Duodenal mucosa (tissue), 2 donors: ENCODE measurements at regions not wholly inside any gene's neighbourhood (a gene's known extent, or its start where the extent isn't known, plus 50 kb on each side); places are given as distances from the start of the nearest gene placed in this dataset.

Experiments used
- H3K27ac ChIP-seq: one replicate; pipeline ENCODE4 v1.7.0; 2013; ENCODE audit warnings: low read depth, low read length
- H3K27me3 ChIP-seq, 2 donors: one replicate each; pipeline ENCODE4 v1.7.0; 2013; ENCODE audit warnings: low read length in 2 of 2, control low read depth in 1 of 2; ENCODE audit not compliant: insufficient read depth in 2 of 2, control insufficient read depth in 1 of 2
- H3K36me3 ChIP-seq, 2 donors: one replicate each; pipeline ENCODE4 v1.7.0; 2013; ENCODE audit warnings: low read length in 2 of 2, control low read depth in 1 of 2; ENCODE audit not compliant: insufficient read depth in 2 of 2, control insufficient read depth in 1 of 2
- H3K4me1 ChIP-seq, 2 donors: one replicate each; pipeline ENCODE4 v1.7.0; 2013; ENCODE audit warnings: low read length in 2 of 2, control low read depth in 1 of 2; ENCODE audit not compliant: insufficient read depth in 2 of 2, control insufficient read depth in 1 of 2
- H3K4me3 ChIP-seq, 2 donors: one replicate each; pipeline ENCODE4 v1.7.0; 2013; ENCODE audit warnings: low read length in 2 of 2, low read depth in 1 of 2
- H3K9ac ChIP-seq, 2 donors: one replicate each; pipeline ENCODE4 v1.7.0; 2013; ENCODE audit warnings: low read length in 2 of 2, low read depth in 1 of 2
- H3K9me3 ChIP-seq, 2 donors: one replicate each; pipeline ENCODE4 v1.7.0; 2013; ENCODE audit warnings: low read length in 2 of 2, control low read depth in 1 of 2; ENCODE audit not compliant: control insufficient read depth in 1 of 2

DNA sequence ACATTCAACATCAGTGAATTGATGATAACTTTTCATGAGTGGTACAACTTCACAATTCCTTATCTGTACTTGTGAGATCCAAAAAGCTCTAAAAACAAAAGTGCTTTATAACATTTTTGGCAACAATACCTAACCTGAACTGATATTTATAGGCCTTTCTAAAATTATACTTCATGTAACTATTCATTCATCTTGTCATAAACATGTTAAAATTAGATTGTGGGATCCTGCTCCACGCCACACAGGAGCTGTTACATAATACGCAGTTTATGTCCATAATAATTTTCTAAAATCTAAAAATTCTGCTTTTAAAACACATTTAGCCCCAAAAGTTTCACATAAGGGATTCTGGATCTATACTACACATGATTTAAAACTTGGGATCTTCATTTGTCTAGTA, 908.5 kb upstream of the CHAC2 start:
- H3K4me1 ChIP-seq = no peaks in the 10 kb centered on the region
- H3K9ac ChIP-seq = no peak overlapping the region
- peaks cover 0 to 2% of the 10 kb centered on the region in 2 donors for H3K9me3 ChIP-seq
- no peak overlapping the region for H3K4me3 ChIP-seq
- H3K36me3 ChIP-seq = no peaks in the 10 kb centered on the region
- H3K27me3 ChIP-seq = no peaks in the 10 kb centered on the region
- H3K27ac ChIP-seq = no peak overlapping the region

- Histone ChIP-seq H3K9me3 (peaks cover 0 to 2% of the 10 kb centered on the region in 2 donors), H3K4me1 (no peaks in the 10 kb centered on the region)
Observed at GRCh38 chr2:52857722-52858121, 909.9 kb upstream of the CHAC2 start.

GRCh38 chr2:52852006-52852405, 915.6 kb upstream of the CHAC2 start:
- no peaks in the 10 kb centered on the region for H3K9me3 ChIP-seq
- no peaks in the 10 kb centered on the region for H3K4me1 ChIP-seq
- no peak overlapping the region for H3K27ac ChIP-seq

More at GRCh38 chr2:52857722-52858121, 909.9 kb upstream of the CHAC2 start:
- H3K9ac ChIP-seq = no peak overlapping the region
- H3K27ac ChIP-seq = no peak overlapping the region
- no peaks in the 10 kb centered on the region for H3K27me3 ChIP-seq
- H3K4me3 ChIP-seq = no peak overlapping the region
- H3K36me3 ChIP-seq = no peaks in the 10 kb centered on the region

DNA sequence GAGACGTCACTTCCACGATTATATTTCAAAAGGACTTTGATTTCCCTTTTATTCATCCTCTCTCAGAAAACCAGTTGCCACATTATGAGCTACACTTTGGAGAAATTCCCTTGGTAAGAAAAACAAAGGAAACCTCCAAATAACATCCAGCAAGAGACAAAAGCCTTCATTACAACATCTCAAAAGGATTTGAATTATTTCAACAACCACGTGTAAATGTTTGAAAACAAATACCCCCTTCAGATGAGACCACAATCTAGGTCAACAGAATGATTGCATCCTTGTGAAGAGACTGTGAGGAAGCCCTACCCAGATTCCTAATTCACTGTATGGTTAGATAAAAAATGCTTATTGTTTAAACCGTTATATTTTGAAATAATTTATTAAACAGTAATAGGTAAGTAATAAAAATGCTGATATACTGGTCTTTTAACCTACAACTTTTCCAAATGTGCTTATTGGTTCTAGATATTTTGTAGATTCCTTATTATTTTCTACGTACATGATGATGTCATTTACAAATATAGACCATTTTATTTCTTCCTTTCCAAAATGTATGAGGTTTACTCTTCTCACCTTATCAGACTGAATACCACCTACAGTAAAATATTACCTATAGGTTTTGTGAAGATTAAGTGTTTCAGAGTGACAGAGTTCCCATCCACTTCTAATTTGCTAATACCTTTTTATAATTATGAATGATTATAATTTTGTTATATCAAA, 922.7 kb upstream of the CHAC2 start:
- H3K36me3 ChIP-seq = no peaks in the 10 kb centered on the region
- H3K9me3 ChIP-seq = no peaks in the 10 kb centered on the region
- H3K4me3 ChIP-seq = no peak overlapping the region
- no peaks in the 10 kb centered on the region for H3K4me1 ChIP-seq
- H3K9ac ChIP-seq = no peak overlapping the region
- H3K27ac ChIP-seq = no peak overlapping the region
- no peaks in the 10 kb centered on the region for H3K27me3 ChIP-seq

More at GRCh38 chr2:52852006-52852405, 915.6 kb upstream of the CHAC2 start:
- Histone ChIP-seq H3K9ac (no peak overlapping the region), H3K36me3 (no peaks in the 10 kb centered on the region), H3K4me3 (no peak overlapping the region), H3K27me3 (no peaks in the 10 kb centered on the region)

DNA sequence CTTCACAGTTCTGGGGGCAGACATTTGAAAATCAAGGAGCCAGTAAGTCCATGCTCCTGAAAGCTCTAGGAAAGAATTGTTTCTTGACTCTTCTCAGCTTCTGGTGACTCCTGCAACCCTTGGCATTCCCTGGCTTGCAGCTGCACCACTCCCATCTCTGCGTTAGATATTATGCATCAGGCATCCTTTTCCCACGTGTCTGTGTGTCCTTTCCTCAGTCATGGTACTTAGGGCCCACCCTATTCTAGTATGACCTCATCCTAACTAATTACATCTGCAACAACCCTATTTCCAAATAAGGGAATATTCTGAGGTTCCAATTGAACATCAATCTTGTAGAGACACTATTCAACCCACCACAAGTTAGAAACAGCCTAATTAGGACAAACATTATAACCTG, 931.7 kb upstream of the CHAC2 start:
- H3K4me3 ChIP-seq = no peak overlapping the region

GRCh38 chr2:52831216-52831615, 936.4 kb upstream of the CHAC2 start:
- H3K9me3 ChIP-seq = peaks cover 0 to 2% of the 10 kb centered on the region in 2 donors
- H3K4me1 ChIP-seq = no peaks in the 10 kb centered on the region
- H3K27me3 ChIP-seq = no peaks in the 10 kb centered on the region
- no peaks in the 10 kb centered on the region for H3K36me3 ChIP-seq
- no peak overlapping the region for H3K4me3 ChIP-seq
- no peak overlapping the region for H3K9ac ChIP-seq
- no peak overlapping the region for H3K27ac ChIP-seq

More for the DNA sequence above, 931.7 kb upstream of the CHAC2 start:
- Histone ChIP-seq H3K36me3 (no peaks in the 10 kb centered on the region), H3K27ac (no peak overlapping the region), H3K27me3 (no peaks in the 10 kb centered on the region), H3K9ac (no peak overlapping the region), H3K9me3 (peaks cover 0 to 6% of the 10 kb centered on the region in 2 donors), H3K4me1 (no peaks in the 10 kb centered on the region)

GRCh38 chr2:52828112-52828511, 939.5 kb upstream of the CHAC2 start:
- H3K27me3 ChIP-seq = no peaks in the 10 kb centered on the region

GRCh38 chr2:52821631-52822030, 946.0 kb upstream of the CHAC2 start:
- no peak overlapping the region for H3K9ac ChIP-seq
- no peaks in the 10 kb centered on the region for H3K9me3 ChIP-seq
- H3K4me1 ChIP-seq = no peaks in the 10 kb centered on the region
- no peaks in the 10 kb centered on the region for H3K36me3 ChIP-seq
- H3K27ac ChIP-seq = no peak overlapping the region
- no peaks in the 10 kb centered on the region for H3K27me3 ChIP-seq
- no peak overlapping the region for H3K4me3 ChIP-seq

More at GRCh38 chr2:52828112-52828511, 939.5 kb upstream of the CHAC2 start:
- no peak overlapping the region for H3K27ac ChIP-seq
- H3K9me3 ChIP-seq = no peaks in the 10 kb centered on the region
- H3K4me1 ChIP-seq = no peaks in the 10 kb centered on the region
- H3K4me3 ChIP-seq = no peak overlapping the region
- no peak overlapping the region for H3K9ac ChIP-seq
- H3K36me3 ChIP-seq = no peaks in the 10 kb centered on the region

DNA sequence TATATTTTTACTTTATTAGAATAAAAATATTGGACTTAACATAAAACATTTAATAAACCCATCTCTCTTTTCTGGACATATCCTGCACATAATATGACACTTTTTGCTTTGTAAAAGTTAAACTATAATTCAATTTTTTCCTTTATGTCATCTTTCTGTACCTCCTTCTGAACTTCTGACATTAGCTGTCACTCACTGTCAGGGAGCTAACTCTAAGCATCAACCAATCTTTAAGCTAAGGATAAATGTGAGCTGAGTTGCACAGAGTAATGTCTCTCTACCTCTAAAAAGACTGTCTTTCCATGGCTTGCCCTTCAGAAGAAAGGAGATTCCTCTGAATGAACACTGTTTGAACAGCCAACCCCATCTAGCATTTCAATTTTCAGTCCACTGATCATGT, 948.6 kb upstream of the CHAC2 start:
- H3K36me3 ChIP-seq = no peaks in the 10 kb centered on the region
- no peaks in the 10 kb centered on the region for H3K4me1 ChIP-seq
- H3K4me3 ChIP-seq = no peak overlapping the region
- H3K27me3 ChIP-seq = no peaks in the 10 kb centered on the region
- peaks cover 0 to 2% of the 10 kb centered on the region in 2 donors for H3K9me3 ChIP-seq
- H3K27ac ChIP-seq = no peak overlapping the region
- H3K9ac ChIP-seq = no peak overlapping the region

DNA sequence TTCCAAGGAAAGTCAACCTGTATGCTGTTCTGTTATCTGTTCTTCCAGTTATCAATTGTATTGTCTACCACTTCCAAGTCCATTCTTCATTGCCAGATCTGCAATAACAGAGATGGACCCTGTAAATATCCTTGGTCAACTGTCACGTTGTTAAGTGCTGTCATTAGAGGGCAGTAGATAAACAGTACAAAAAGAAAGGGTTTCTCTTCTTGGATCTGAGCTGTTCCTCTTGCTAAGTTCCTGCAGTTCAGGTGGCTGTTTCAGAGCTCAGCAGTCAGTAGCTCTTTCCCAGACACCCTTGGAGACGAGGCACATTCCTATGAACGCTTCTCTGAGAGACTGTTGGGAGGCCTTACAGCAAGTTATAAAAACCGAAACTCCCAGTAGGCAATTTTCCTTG, 957.1 kb upstream of the CHAC2 start:
- H3K4me3 ChIP-seq = no peak overlapping the region
- peaks cover 0 to 4% of the 10 kb centered on the region in 2 donors for H3K9me3 ChIP-seq
- H3K4me1 ChIP-seq = no peaks in the 10 kb centered on the region
- no peak overlapping the region for H3K27ac ChIP-seq
- H3K9ac ChIP-seq = no peak overlapping the region
- no peaks in the 10 kb centered on the region for H3K27me3 ChIP-seq
- H3K36me3 ChIP-seq = no peaks in the 10 kb centered on the region
